GM12878 (cell line): ENCODE measurements at regions not wholly inside any gene's neighbourhood (a gene's known extent, or its start where the extent isn't known, plus 50 kb on each side); places are given as distances from the start of the nearest gene placed in this dataset.

ENCODE experiments used
- ATAC-seq: fragments of 200-7000 bp; cut with Tn5 transposase; 3 replicates; pipeline ENCODE4 v1.9.1; 2020; ENCODE audit warnings: mild to moderate bottlenecking, moderate library complexity
- BruUV-seq: library from RNA; stranded (reverse); fragments of 400-500 nt; replicated peaks from 2 replicates; lab custom pipeline; 2021; lab: Mats Ljungman, UMichigan
- CTCF ChIA-PET: fragments of 300-600 bp; sonication (Branson Sonifier 250); formaldehyde crosslinking; extraction: SDS; loops from one replicate; lab custom pipeline; 2021; ENCODE audit warnings: inconsistent platforms; lab: Yijun Ruan, JAX
- POLR2A ChIA-PET: fragments of 350-600 bp; formaldehyde crosslinking; extraction: SDS; loops from one replicate; lab custom pipeline; 2021; ENCODE audit warnings: inconsistent platforms; lab: Charles Lee
- RAD21 ChIA-PET: fragments of 300-600 bp; sonication (Branson Sonifier 250); formaldehyde crosslinking; loops from one replicate; lab custom pipeline; 2023; ENCODE audit warnings: antibody characterized with exemption; ENCODE audit not compliant: unreplicated experiment; lab: Charles Lee
- SMC1A ChIA-PET: fragments of 300-600 bp; sonication (Branson Sonifier 250); formaldehyde crosslinking; loops from one replicate; lab custom pipeline; 2023; ENCODE audit not compliant: unreplicated experiment, uncharacterized antibody; lab: Charles Lee
- DNase-seq: peaks from one replicate; pipeline ENCODE4 v3.0.0-alpha.2; 2011; ENCODE audit warnings: low read depth, low spot score
- FAIRE-seq: peaks from 3 replicates; lab custom pipeline; 2011; peaks lifted over from hg19 to GRCh38; lab: Jason Lieb, UNC
- H2AFZ ChIP-seq: 2 replicates; pipeline ENCODE4 v1.6.0; 2011; ENCODE audit warnings: low read depth, low read length, control low read depth; ENCODE audit not compliant: control insufficient read depth
- H3K27ac ChIP-seq: 2 replicates; pipeline ENCODE4 v1.5.1; 2011; ENCODE audit warnings: control low read depth; ENCODE audit not compliant: control insufficient read depth, insufficient read depth
- H3K27me3 ChIP-seq, 2 experiments: replicated peaks in 1 of 2; 2 replicates each; pipeline versions ENCODE4 v1.6.0 to v1.6.1; 2011; ENCODE audit warnings: low read length in 1 of 2; ENCODE audit not compliant: control insufficient read depth in 2 of 2, insufficient read depth in 2 of 2
- H3K36me3 ChIP-seq, 2 experiments: 2 replicates each; pipeline ENCODE4 v1.5.1; 2011; ENCODE audit warnings: low read length in 1 of 2; ENCODE audit not compliant: control insufficient read depth in 2 of 2, insufficient read depth in 2 of 2
- H3K4me1 ChIP-seq: 2 replicates; pipeline ENCODE4 v1.6.1; 2011; ENCODE audit warnings: mild to moderate bottlenecking, low read length, moderate library complexity, mixed read lengths; ENCODE audit not compliant: control insufficient read depth, insufficient read depth
- H3K4me2 ChIP-seq: 2 replicates; pipeline ENCODE4 v1.6.0; 2011; ENCODE audit warnings: control low read depth; ENCODE audit not compliant: control insufficient read depth, insufficient read depth
- H3K4me3 ChIP-seq: fragments of 200-600 bp; sonication (generic); 2 replicates; pipeline ENCODE4 v1.5.1; 2016
- H3K79me2 ChIP-seq: 2 replicates; pipeline ENCODE4 v1.6.0; 2011; ENCODE audit warnings: low read length; ENCODE audit not compliant: control insufficient read depth, insufficient read depth
- H3K9ac ChIP-seq: 2 replicates; pipeline ENCODE4 v1.8.0; 2011; ENCODE audit warnings: low read length, control low read depth, mixed read lengths; ENCODE audit not compliant: control insufficient read depth, insufficient read depth
- H3K9me3 ChIP-seq: replicated peaks from 3 replicates; pipeline ENCODE4 v1.5.1; 2011; ENCODE audit warnings: mild to moderate bottlenecking, low read length; ENCODE audit not compliant: control insufficient read depth, insufficient read depth
- H4K20me1 ChIP-seq: 2 replicates; pipeline ENCODE4 v1.6.0; 2011; ENCODE audit not compliant: control insufficient read depth, insufficient read depth
- ASH2L ChIP-seq: fragments of 300-600, 200-600 bp; sonication (generic); IDR thresholded peaks from 2 replicates; pipeline ENCODE4 v1.6.1; 2017; ENCODE audit warnings: low read depth, mild to moderate bottlenecking, borderline replicate concordance
- IKZF1 ChIP-seq: fragments of 450-650 bp; conservative IDR thresholded peaks from 2 replicates; pipeline ENCODE4 v1.6.1; 2017; ENCODE audit warnings: antibody characterized with exemption, mild to moderate bottlenecking
- NFIC ChIP-seq: IDR thresholded peaks from 2 replicates; pipeline ENCODE4 v1.6.1; 2012; ENCODE audit warnings: low read depth, mild to moderate bottlenecking, inconsistent platforms, low read length, moderate library complexity
- RELA ChIP-seq: fragments of 450-650 bp; IDR thresholded peaks from 2 replicates; pipeline ENCODE4 v1.8.0; 2014; ENCODE audit warnings: borderline replicate concordance; ENCODE audit not compliant: partially characterized antibody
- WGBS: methylation state at CpG from one replicate; pipeline ENCODE4 v1.1.6; 2016; ENCODE audit warnings: low lambda C conversion rate; ENCODE audit not compliant: insufficient replicate concordance, insufficient coverage; ENCODE audit errors: missing lambda C conversion rate; 5-methylcytosine and 5-hydroxymethylcytosine counted together
- in situ Hi-C: fragments of 300-500 bp; cut with MboI; formaldehyde crosslinking; loops from 9 replicates; pipeline ENCODE4 v1.14.3; 2018; ENCODE audit warnings: mixed read lengths
- intact Hi-C: fragments of 100-400 bp; cut with micrococcal nuclease; formaldehyde crosslinking; loops from one replicate; pipeline ENCODE4 v1.14.2; 2022; ENCODE audit not compliant: unreplicated experiment
- TF ChIP-seq, protein P1 (sequence below): fragments of 450-650 bp; formaldehyde crosslinking; IDR thresholded peaks from 2 replicates; pipeline ENCODE4 v1.4.0; 2020; ENCODE audit warnings: mild to moderate bottlenecking, moderate library complexity

DNA sequence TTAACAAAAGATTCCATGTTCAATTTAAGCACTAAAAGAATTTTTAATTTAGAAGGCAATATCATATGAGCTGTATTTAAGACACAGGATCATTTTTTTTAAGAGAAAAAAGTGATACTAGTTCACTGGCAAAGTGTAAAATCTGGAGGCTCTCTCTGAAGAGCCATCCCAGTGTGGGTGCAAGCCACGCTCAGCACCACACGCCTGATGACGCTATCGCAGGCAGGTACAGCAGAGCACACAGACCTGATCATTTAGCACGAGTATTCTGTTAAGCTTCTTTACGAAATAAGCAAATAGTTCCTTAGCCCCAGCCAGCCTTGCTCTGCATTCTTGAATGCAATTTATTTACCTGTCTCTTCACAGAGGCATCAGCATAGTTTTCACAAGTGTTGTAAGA is 198.6 kb downstream of the SIPA1L2 start:
- H3K27me3 ChIP-seq, result no peaks in the 10 kb centered on the region
- WGBS, result 70% methylated on average over 6 of the region's 6 CpGs
- no peak overlapping the region for H3K27ac ChIP-seq
- ChIA-PET SMC1A (no interaction called here), CTCF (no interaction called here), POLR2A (no interaction called here), RAD21 (no interaction called here)
- FAIRE-seq (no peak), ATAC-seq (no peak), DNase-seq (no peak)
- no TSS peak for BruUV-seq
- H2AFZ ChIP-seq, result no peak overlapping the region
- no peaks in the 10 kb centered on the region for H3K36me3 ChIP-seq
- H3K4me2 ChIP-seq, result no peak overlapping the region
- H3K4me3 ChIP-seq, result no peak overlapping the region
- intact Hi-C loops (no loop called here), in situ Hi-C loops (no loop called here)
- H3K79me2 ChIP-seq, result no peaks in the 10 kb centered on the region
- no peaks in the 10 kb centered on the region for H3K9me3 ChIP-seq
- no peak overlapping the region for H3K9ac ChIP-seq
- H3K4me1 ChIP-seq, result no peaks in the 10 kb centered on the region
- TF ChIP-seq NFIC, result no peak
- H4K20me1 ChIP-seq, result no peaks in the 10 kb centered on the region

DNA sequence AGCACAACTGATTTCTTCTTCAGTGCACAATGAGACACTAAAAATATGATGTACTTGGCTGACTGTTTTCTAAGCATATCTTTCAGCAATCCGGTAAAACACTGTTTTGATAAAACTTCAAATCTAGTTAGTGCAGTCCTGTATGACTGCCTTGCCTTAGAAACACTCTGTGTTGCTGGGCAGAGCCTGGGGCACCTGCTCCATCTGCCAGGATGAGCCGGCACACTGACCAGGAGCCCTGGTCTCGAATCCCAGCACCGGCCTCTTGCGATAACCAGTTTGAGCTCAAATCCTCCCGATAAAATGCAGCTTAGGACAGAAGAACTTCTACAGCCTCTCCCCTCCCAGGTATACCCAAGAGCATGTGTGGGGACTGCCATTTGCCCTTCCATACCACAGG is 199.5 kb downstream of the SIPA1L2 start:
- Histone ChIP-seq H3K9ac (no peak overlapping the region), H4K20me1 (no peaks in the 10 kb centered on the region), H3K27me3 (no peaks in the 10 kb centered on the region), H2AFZ (no peak overlapping the region), H3K9me3 (no peaks in the 10 kb centered on the region), H3K4me1 (no peaks in the 10 kb centered on the region), H3K27ac (no peak overlapping the region), H3K4me2 (no peak overlapping the region), H3K36me3 (no peaks in the 10 kb centered on the region), H3K79me2 (no peaks in the 10 kb centered on the region), H3K4me3 (no peak overlapping the region)
- RAD21 ChIA-PET, result no interaction called here
- BruUV-seq, result no TSS peak
- no peak for FAIRE-seq
- ATAC-seq, result no peak
- WGBS, result 61% methylated on average over 6 of the region's 6 CpGs
- in situ Hi-C loops, result no loop called here
- POLR2A ChIA-PET, result no interaction called here
- intact Hi-C loops, result no loop called here
- SMC1A ChIA-PET, result no interaction called here
- CTCF ChIA-PET, result no interaction called here
- TF ChIP-seq ASH2L (no peak), RELA (no peak), IKZF1 (no peak)
- TF ChIP-seq, protein P1, sequence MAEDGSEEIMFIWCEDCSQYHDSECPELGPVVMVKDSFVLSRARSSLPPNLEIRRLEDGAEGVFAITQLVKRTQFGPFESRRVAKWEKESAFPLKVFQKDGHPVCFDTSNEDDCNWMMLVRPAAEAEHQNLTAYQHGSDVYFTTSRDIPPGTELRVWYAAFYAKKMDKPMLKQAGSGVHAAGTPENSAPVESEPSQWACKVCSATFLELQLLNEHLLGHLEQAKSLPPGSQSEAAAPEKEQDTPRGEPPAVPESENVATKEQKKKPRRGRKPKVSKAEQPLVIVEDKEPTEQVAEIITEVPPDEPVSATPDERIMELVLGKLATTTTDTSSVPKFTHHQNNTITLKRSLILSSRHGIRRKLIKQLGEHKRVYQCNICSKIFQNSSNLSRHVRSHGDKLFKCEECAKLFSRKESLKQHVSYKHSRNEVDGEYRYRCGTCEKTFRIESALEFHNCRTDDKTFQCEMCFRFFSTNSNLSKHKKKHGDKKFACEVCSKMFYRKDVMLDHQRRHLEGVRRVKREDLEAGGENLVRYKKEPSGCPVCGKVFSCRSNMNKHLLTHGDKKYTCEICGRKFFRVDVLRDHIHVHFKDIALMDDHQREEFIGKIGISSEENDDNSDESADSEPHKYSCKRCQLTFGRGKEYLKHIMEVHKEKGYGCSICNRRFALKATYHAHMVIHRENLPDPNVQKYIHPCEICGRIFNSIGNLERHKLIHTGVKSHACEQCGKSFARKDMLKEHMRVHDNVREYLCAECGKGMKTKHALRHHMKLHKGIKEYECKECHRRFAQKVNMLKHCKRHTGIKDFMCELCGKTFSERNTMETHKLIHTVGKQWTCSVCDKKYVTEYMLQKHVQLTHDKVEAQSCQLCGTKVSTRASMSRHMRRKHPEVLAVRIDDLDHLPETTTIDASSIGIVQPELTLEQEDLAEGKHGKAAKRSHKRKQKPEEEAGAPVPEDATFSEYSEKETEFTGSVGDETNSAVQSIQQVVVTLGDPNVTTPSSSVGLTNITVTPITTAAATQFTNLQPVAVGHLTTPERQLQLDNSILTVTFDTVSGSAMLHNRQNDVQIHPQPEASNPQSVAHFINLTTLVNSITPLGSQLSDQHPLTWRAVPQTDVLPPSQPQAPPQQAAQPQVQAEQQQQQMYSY, result no peak
- no peak for DNase-seq
